Liver (tissue), 8 donors: ENCODE measurements at regions not wholly inside any gene's neighbourhood (a gene's known extent, or its start where the extent isn't known, plus 50 kb on each side); places are given as distances from the start of the nearest gene placed in this dataset.

ENCODE experiments used
- DNase-seq: peaks from one replicate; pipeline ENCODE4 v3.0.0-alpha.2; 2017; ENCODE audit warnings: low spot score
- H3K27ac ChIP-seq, 2 donors: one replicate each; pipeline ENCODE4 v1.7.0; 2013; ENCODE audit warnings: inconsistent platforms in 2 of 2, low read length in 2 of 2, control low read depth in 1 of 2, low read depth in 1 of 2, mild to moderate bottlenecking in 1 of 2
- H3K27me3 ChIP-seq, 4 donors: one replicate each; pipeline versions ENCODE4 v1.6.1 to v1.7.0; 2013; ENCODE audit warnings: low read length in 3 of 4, inconsistent platforms in 1 of 4, mild to moderate bottlenecking in 1 of 4, moderate library complexity in 1 of 4; ENCODE audit not compliant: control insufficient read depth in 4 of 4, insufficient read depth in 4 of 4
- H3K36me3 ChIP-seq, 4 donors: one replicate each; pipeline versions ENCODE4 v1.6.1 to v1.7.0; 2013; ENCODE audit warnings: low read length in 3 of 4, mild to moderate bottlenecking in 3 of 4, low read depth in 1 of 4, moderate library complexity in 1 of 4; ENCODE audit not compliant: control insufficient read depth in 4 of 4, insufficient read depth in 3 of 4
- H3K4me1 ChIP-seq, 4 donors: one replicate each; pipeline versions ENCODE4 v1.6.1 to v1.7.0; 2013; ENCODE audit warnings: low read length in 3 of 4, mild to moderate bottlenecking in 3 of 4, moderate library complexity in 1 of 4; ENCODE audit not compliant: control insufficient read depth in 4 of 4, insufficient read depth in 4 of 4
- H3K4me3 ChIP-seq, 3 donors: one replicate each; pipeline versions ENCODE4 v1.6.1 to v1.7.0; 2013; ENCODE audit warnings: low read length in 3 of 3, control low read depth in 1 of 3, low read depth in 1 of 3, mild to moderate bottlenecking in 1 of 3
- H3K9ac ChIP-seq, 2 donors: one replicate each; pipeline ENCODE4 v1.7.0; 2013; ENCODE audit warnings: low read length in 2 of 2, mild to moderate bottlenecking in 2 of 2, moderate library complexity in 2 of 2, control low read depth in 1 of 2, low read depth in 1 of 2
- H3K9me3 ChIP-seq, 4 donors: one replicate each; pipeline versions ENCODE4 v1.6.1 to v1.7.0; 2013; ENCODE audit warnings: low read length in 3 of 4; ENCODE audit not compliant: control insufficient read depth in 4 of 4
- ATF3 ChIP-seq: IDR thresholded peaks from 2 replicates; pipeline ENCODE4 v1.6.1; 2016; ENCODE audit warnings: antibody characterized with exemption
- CTCF ChIP-seq: fragments of 150-350 bp; IDR thresholded peaks from 2 replicates; pipeline ENCODE4 v1.5.1; 2017; ENCODE audit warnings: improper control_type of control experiment, low read depth, low read length; ENCODE audit not compliant: missing input control
- EGR1 ChIP-seq, 2 donors: IDR thresholded peaks; 2 replicates each; pipeline ENCODE4 v1.6.1; 2016 to 2018; ENCODE audit warnings: antibody characterized with exemption in 2 of 2, low read depth in 2 of 2
- FOXA1 ChIP-seq: IDR thresholded peaks from 2 replicates; pipeline ENCODE4 v1.6.1; 2016; ENCODE audit warnings: antibody characterized with exemption
- FOXA2 ChIP-seq: IDR thresholded peaks from 2 replicates; pipeline ENCODE4 v1.6.1; 2016; ENCODE audit warnings: antibody characterized with exemption
- GABPA ChIP-seq, 2 donors: IDR thresholded peaks in 1 of 2; conservative IDR thresholded peaks in 1 of 2; 2 replicates each; pipeline ENCODE4 v1.6.1; 2016; ENCODE audit warnings: antibody characterized with exemption in 2 of 2, mild to moderate bottlenecking in 1 of 2, moderate library complexity in 1 of 2
- HNF4A ChIP-seq, 2 donors: conservative IDR thresholded peaks; 2 replicates each; pipeline ENCODE4 v1.6.1; 2016; ENCODE audit warnings: antibody characterized with exemption in 2 of 2, mild to moderate bottlenecking in 2 of 2
- HNF4G ChIP-seq: IDR thresholded peaks from 2 replicates; pipeline ENCODE4 v1.6.1; 2016; ENCODE audit warnings: antibody characterized with exemption
- JUND ChIP-seq, 2 donors: IDR thresholded peaks; 2 replicates each; pipeline ENCODE4 v1.6.1; 2016; ENCODE audit warnings: antibody characterized with exemption in 2 of 2
- NR2F2 ChIP-seq: IDR thresholded peaks from 2 replicates; pipeline ENCODE4 v1.6.1; 2016; ENCODE audit warnings: antibody characterized with exemption
- RAD21 ChIP-seq, 2 donors: IDR thresholded peaks; 2 replicates each; pipeline ENCODE4 v1.6.1; 2016; ENCODE audit warnings: antibody characterized with exemption in 2 of 2, mild to moderate bottlenecking in 2 of 2
- REST ChIP-seq: IDR thresholded peaks from 2 replicates; pipeline ENCODE4 v1.6.1; 2016; ENCODE audit warnings: antibody characterized with exemption, mild to moderate bottlenecking
- RXRA ChIP-seq, 2 donors: IDR thresholded peaks; 2 replicates each; pipeline ENCODE4 v1.6.1; 2017 to 2018; ENCODE audit warnings: antibody characterized with exemption in 2 of 2, mild to moderate bottlenecking in 1 of 2
- SP1 ChIP-seq: IDR thresholded peaks from 2 replicates; pipeline ENCODE4 v1.6.1; 2018; ENCODE audit warnings: antibody characterized with exemption, mild to moderate bottlenecking
- TAF1 ChIP-seq: conservative IDR thresholded peaks from 2 replicates; pipeline ENCODE4 v1.6.1; 2016; ENCODE audit warnings: antibody characterized with exemption, mild to moderate bottlenecking
- YY1 ChIP-seq: IDR thresholded peaks from 2 replicates; pipeline ENCODE4 v1.6.1; 2016; ENCODE audit warnings: antibody characterized with exemption, mild to moderate bottlenecking
- WGBS: extraction: QIAGEN DNeasy Blood & Tissue Kit; methylation state at CpG from one replicate; pipeline ENCODE4 v1.1.7; 2013; 5-methylcytosine and 5-hydroxymethylcytosine counted together
- TF ChIP-seq, protein P1 (sequence below): IDR thresholded peaks from 2 replicates; pipeline ENCODE4 v1.6.1; 2016; ENCODE audit warnings: antibody characterized with exemption
- TF ChIP-seq, protein P2 (sequence below): IDR thresholded peaks from 2 replicates; pipeline ENCODE4 v1.6.1; 2016; ENCODE audit warnings: antibody characterized with exemption
- donor health status: healthy.
- donor health status: healthy.
- donor health status: healthy.
- donor health status: healthy.
- donor health status: healthy.

DNA sequence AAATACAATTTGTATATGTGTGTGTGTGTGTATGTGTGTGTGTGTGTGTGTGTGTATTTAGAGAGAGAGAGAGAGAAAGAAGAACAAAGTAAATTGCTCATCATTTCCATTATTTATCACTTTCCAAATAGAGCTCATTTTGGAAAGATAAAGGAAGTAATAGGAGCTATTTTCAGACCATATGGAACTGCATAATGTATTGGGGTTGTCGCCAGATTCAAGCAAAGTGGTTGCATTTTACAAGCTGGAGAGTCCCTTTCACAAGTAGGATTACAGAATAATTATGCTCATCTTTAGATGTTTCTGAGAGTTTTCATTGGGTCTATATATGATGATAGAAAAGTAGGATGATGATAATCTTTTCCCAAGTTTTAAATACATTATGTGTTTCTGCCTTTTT lies 842.7 kb upstream of the SLC10A2 start:
- Histone ChIP-seq H3K27me3 (no peaks in the 10 kb centered on the region), H3K9me3 (no peaks in the 10 kb centered on the region), H3K4me3 (no peak overlapping the region), H3K9ac (no peak overlapping the region), H3K4me1 (no peaks in the 10 kb centered on the region), H3K36me3 (no peaks in the 10 kb centered on the region), H3K27ac (no peak overlapping the region)
- TF ChIP-seq SP1 = no peak
- no peak for TF ChIP-seq FOXA2
- TF ChIP-seq, protein P1, sequence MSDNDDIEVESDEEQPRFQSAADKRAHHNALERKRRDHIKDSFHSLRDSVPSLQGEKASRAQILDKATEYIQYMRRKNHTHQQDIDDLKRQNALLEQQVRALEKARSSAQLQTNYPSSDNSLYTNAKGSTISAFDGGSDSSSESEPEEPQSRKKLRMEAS = no peak
- no peak for TF ChIP-seq EGR1 (IDR thresholded peaks at IDR 0.05; ENCODE audit: low read depth in 2 of 2)
- no peak for TF ChIP-seq NR2F2
- no peak for TF ChIP-seq HNF4A (conservative IDR thresholded peaks at IDR 0.05)
- TF ChIP-seq CTCF = no peak
- TF ChIP-seq TAF1 = no peak
- TF ChIP-seq RXRA (IDR thresholded peaks at IDR 0.05) = no peak
- no peak for TF ChIP-seq YY1
- TF ChIP-seq GABPA (IDR thresholded peaks at IDR 0.05 in 1 of 2, conservative IDR thresholded peaks at IDR 0.05 in 1 of 2) = no peak
- no peak for TF ChIP-seq REST
- no peak for TF ChIP-seq FOXA1
- 63% methylated on average over 1 of the region's 1 CpG for WGBS
- no peak for DNase-seq

- no peaks in the 10 kb centered on the region for H3K9me3 ChIP-seq
- no peaks in the 10 kb centered on the region for H3K36me3 ChIP-seq
- no peaks in the 10 kb centered on the region for H3K4me1 ChIP-seq
- H3K9ac ChIP-seq = no peak overlapping the region
- no peak for DNase-seq
- H3K4me3 ChIP-seq = no peak overlapping the region
- no peak overlapping the region for H3K27ac ChIP-seq
- TF ChIP-seq CTCF = no peak
- no peak for TF ChIP-seq SP1
- TF ChIP-seq FOXA2 = no peak
- no peak for TF ChIP-seq RAD21 (IDR thresholded peaks at IDR 0.05)
- TF ChIP-seq YY1 = no peak
- TF ChIP-seq ATF3 = no peak
- TF ChIP-seq NR2F2 = no peak
- no peak for TF ChIP-seq RXRA (IDR thresholded peaks at IDR 0.05)
- TF ChIP-seq, protein P1 = no peak
- no peak for TF ChIP-seq HNF4G
- no peak for TF ChIP-seq GABPA (IDR thresholded peaks at IDR 0.05 in 1 of 2, conservative IDR thresholded peaks at IDR 0.05 in 1 of 2)
- no peak for TF ChIP-seq JUND (IDR thresholded peaks at IDR 0.05)
- TF ChIP-seq HNF4A (conservative IDR thresholded peaks at IDR 0.05) = no peak
- TF ChIP-seq, protein P2, sequence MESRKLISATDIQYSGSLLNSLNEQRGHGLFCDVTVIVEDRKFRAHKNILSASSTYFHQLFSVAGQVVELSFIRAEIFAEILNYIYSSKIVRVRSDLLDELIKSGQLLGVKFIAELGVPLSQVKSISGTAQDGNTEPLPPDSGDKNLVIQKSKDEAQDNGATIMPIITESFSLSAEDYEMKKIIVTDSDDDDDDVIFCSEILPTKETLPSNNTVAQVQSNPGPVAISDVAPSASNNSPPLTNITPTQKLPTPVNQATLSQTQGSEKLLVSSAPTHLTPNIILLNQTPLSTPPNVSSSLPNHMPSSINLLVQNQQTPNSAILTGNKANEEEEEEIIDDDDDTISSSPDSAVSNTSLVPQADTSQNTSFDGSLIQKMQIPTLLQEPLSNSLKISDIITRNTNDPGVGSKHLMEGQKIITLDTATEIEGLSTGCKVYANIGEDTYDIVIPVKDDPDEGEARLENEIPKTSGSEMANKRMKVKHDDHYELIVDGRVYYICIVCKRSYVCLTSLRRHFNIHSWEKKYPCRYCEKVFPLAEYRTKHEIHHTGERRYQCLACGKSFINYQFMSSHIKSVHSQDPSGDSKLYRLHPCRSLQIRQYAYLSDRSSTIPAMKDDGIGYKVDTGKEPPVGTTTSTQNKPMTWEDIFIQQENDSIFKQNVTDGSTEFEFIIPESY = no peak
- no peaks in the 10 kb centered on the region for H3K27me3 ChIP-seq
- WGBS = 65% methylated on average over 5 of the region's 5 CpGs
These were observed 842.1 kb upstream of the SLC10A2 start for GRCh38 chr13:103908274-103908673.
